OCI-LY1 (cell line): ENCODE measurements at regions not wholly inside any gene's neighbourhood (a gene's known extent, or its start where the extent isn't known, plus 50 kb on each side); places are given as distances from the start of the nearest gene placed in this dataset.

Experiments
- CTCF ChIP-seq: fragments of 200-600 bp; sonication (generic), shearing (Covaris generic); IDR thresholded peaks from 2 replicates; pipeline ENCODE4 v1.5.1; 2017; ENCODE audit warnings: mild to moderate bottlenecking, antibody characterized with exemption, low read length, moderate library complexity, mixed read lengths
- EZH2 ChIP-seq: fragments of 200-600 bp; sonication (generic), shearing (Covaris generic); IDR thresholded peaks from 2 replicates; pipeline ENCODE4 v1.8.0; 2017; ENCODE audit warnings: borderline replicate concordance, mixed run types, mild to moderate bottlenecking, antibody characterized with exemption, low read length, moderate library complexity, mixed read lengths

- TF ChIP-seq CTCF (no peak), EZH2 (no peak)
Observed at GRCh38 chr18:44321868-44322590, 358.7 kb upstream of the SETBP1 start.
